Cardiac muscle cell (in vitro differentiated cells and primary cell): ENCODE measurements at regions not wholly inside any gene's neighbourhood (a gene's known extent, or its start where the extent isn't known, plus 50 kb on each side); places are given as distances from the start of the nearest gene placed in this dataset.

Source experiments
- DNase-seq, 2 donors: peaks; one replicate each; pipeline versions ENCODE4 v3.0.0 to v3.0.0-alpha.2; 2010 to 2017; ENCODE audit warnings: low read depth in 1 of 2, low spot score in 1 of 2
- H3K27ac ChIP-seq: fragments of 200-600 bp; sonication (generic); 2 replicates; pipeline ENCODE4 v1.5.1; 2016
- H3K27me3 ChIP-seq: fragments of 200-600 bp; sonication (generic); 2 replicates; pipeline ENCODE4 v1.6.0; 2016; ENCODE audit warnings: control low read depth
- H3K36me3 ChIP-seq: fragments of 200-600 bp; sonication (generic); 2 replicates; pipeline ENCODE4 v1.5.1; 2016; ENCODE audit warnings: control low read depth
- H3K4me1 ChIP-seq: fragments of 200-600 bp; sonication (generic); 2 replicates; pipeline ENCODE4 v1.8.1; 2017; ENCODE audit warnings: low read depth, mild to moderate bottlenecking, mixed run types
- H3K4me3 ChIP-seq: fragments of 200-600 bp; sonication (generic); 2 replicates; pipeline ENCODE4 v1.5.1; 2016; ENCODE audit warnings: mild to moderate bottlenecking
- H3K9me3 ChIP-seq: fragments of 200-600 bp; sonication (generic); 2 replicates; pipeline ENCODE4 v1.5.1; 2017; ENCODE audit warnings: low read depth, mild to moderate bottlenecking, control low read depth
- CTCF ChIP-seq: IDR thresholded peaks from 2 replicates; pipeline ENCODE4 v1.5.1; 2012; ENCODE audit warnings: low read depth, mild to moderate bottlenecking, low read length

GRCh38 chr20:60334911-60335310 lies 376.7 kb downstream of the CDH26 start:
- no peak for TF ChIP-seq CTCF
- Histone ChIP-seq H3K27me3 (no peaks in the 10 kb centered on the region), H3K36me3 (no peaks in the 10 kb centered on the region), H3K9me3 (no peaks in the 10 kb centered on the region), H3K4me1 (no peaks in the 10 kb centered on the region), H3K27ac (no peak overlapping the region), H3K4me3 (no peak overlapping the region)
- no peak for DNase-seq

- no peak for DNase-seq
Observed at GRCh38 chr20:60338556-60338955, 380.3 kb downstream of the CDH26 start.

GRCh38 chr20:60339738-60340137 lies 381.5 kb downstream of the CDH26 start:
- Histone ChIP-seq H3K27ac (no peak overlapping the region), H3K9me3 (no peaks in the 10 kb centered on the region), H3K36me3 (no peaks in the 10 kb centered on the region), H3K4me1 (no peaks in the 10 kb centered on the region), H3K4me3 (no peak overlapping the region), H3K27me3 (no peaks in the 10 kb centered on the region)
- TF ChIP-seq CTCF = no peak
- DNase-seq = no peak

More at GRCh38 chr20:60338556-60338955, 380.3 kb downstream of the CDH26 start:
- Histone ChIP-seq H3K27ac (no peak overlapping the region), H3K27me3 (no peaks in the 10 kb centered on the region), H3K4me3 (no peak overlapping the region), H3K4me1 (no peaks in the 10 kb centered on the region), H3K36me3 (no peaks in the 10 kb centered on the region), H3K9me3 (no peaks in the 10 kb centered on the region)
- no peak for TF ChIP-seq CTCF

- Histone ChIP-seq H3K4me3 (no peak overlapping the region), H3K9me3 (no peaks in the 10 kb centered on the region), H3K36me3 (no peaks in the 10 kb centered on the region), H3K4me1 (no peaks in the 10 kb centered on the region), H3K27me3 (no peaks in the 10 kb centered on the region), H3K27ac (no peak overlapping the region)
- TF ChIP-seq CTCF = no peak
- no peak for DNase-seq
Observed at GRCh38 chr20:60340232-60340631, 382.0 kb downstream of the CDH26 start.

GRCh38 chr20:60341062-60341461 lies 382.8 kb downstream of the CDH26 start:
- Histone ChIP-seq H3K27ac (no peak overlapping the region), H3K4me3 (no peak overlapping the region), H3K36me3 (no peaks in the 10 kb centered on the region), H3K9me3 (no peaks in the 10 kb centered on the region), H3K27me3 (no peaks in the 10 kb centered on the region), H3K4me1 (no peaks in the 10 kb centered on the region)
- no peak for DNase-seq
- TF ChIP-seq CTCF = no peak

- Histone ChIP-seq H3K4me3 (no peak overlapping the region), H3K27me3 (no peaks in the 10 kb centered on the region), H3K9me3 (no peaks in the 10 kb centered on the region), H3K4me1 (no peaks in the 10 kb centered on the region), H3K27ac (no peak overlapping the region), H3K36me3 (no peaks in the 10 kb centered on the region)
- TF ChIP-seq CTCF = no peak
- DNase-seq = no peak
Observed at GRCh38 chr20:60345106-60345505, 386.9 kb downstream of the CDH26 start.
